HUES64 (cell line): ENCODE measurements at regions not wholly inside any gene's neighbourhood (a gene's known extent, or its start where the extent isn't known, plus 50 kb on each side); places are given as distances from the start of the nearest gene placed in this dataset.

Experiments used
- H3K27ac ChIP-seq: 2 replicates; pipeline ENCODE4 v1.7.0; 2013; ENCODE audit warnings: low read depth, low read length, inconsistent platforms
- H3K27me3 ChIP-seq: 2 replicates; pipeline ENCODE4 v1.6.1; 2013; ENCODE audit warnings: mild to moderate bottlenecking, low read length; ENCODE audit not compliant: insufficient read depth
- H3K36me3 ChIP-seq: 2 replicates; pipeline ENCODE4 v1.6.1; 2013; ENCODE audit warnings: mild to moderate bottlenecking, low read length; ENCODE audit not compliant: insufficient read depth
- H3K4me1 ChIP-seq: 2 replicates; pipeline ENCODE4 v1.6.1; 2013; ENCODE audit warnings: mild to moderate bottlenecking, low read length, moderate library complexity; ENCODE audit not compliant: insufficient read depth
- H3K4me3 ChIP-seq: 2 replicates; pipeline ENCODE4 v1.5.1; 2013; ENCODE audit warnings: mild to moderate bottlenecking, low read length, moderate library complexity
- H3K9ac ChIP-seq: 2 replicates; pipeline ENCODE4 v1.6.1; 2013; ENCODE audit warnings: mild to moderate bottlenecking, low read depth, low read length
- H3K9me3 ChIP-seq: 2 replicates; pipeline ENCODE4 v1.6.1; 2013; ENCODE audit warnings: low read depth, low read length; ENCODE audit not compliant: insufficient read depth
- WGBS: fragments of 150-250, 120-280 bp; methylation state at CpG from one replicate; pipeline ENCODE4 v1.1.7; 2013; ENCODE audit warnings: missing lambda C conversion rate; 5-methylcytosine and 5-hydroxymethylcytosine counted together

GRCh38 chr9:1612886-1613285 lies 402.3 kb upstream of the SMARCA2 start:
- no peaks in the 10 kb centered on the region for H3K36me3 ChIP-seq
- no peak overlapping the region for H3K4me3 ChIP-seq
- no peaks in the 10 kb centered on the region for H3K9me3 ChIP-seq
- H3K27ac ChIP-seq: no peak overlapping the region
- no peak overlapping the region for H3K9ac ChIP-seq
- WGBS: 88% methylated on average over 2 of the region's 2 CpGs
- no peaks in the 10 kb centered on the region for H3K4me1 ChIP-seq
- H3K27me3 ChIP-seq: no peaks in the 10 kb centered on the region

- WGBS: 91% methylated on average over 3 of the region's 3 CpGs
- no peaks in the 10 kb centered on the region for H3K36me3 ChIP-seq
- H3K9me3 ChIP-seq: no peaks in the 10 kb centered on the region
- H3K27ac ChIP-seq: no peak overlapping the region
- no peak overlapping the region for H3K9ac ChIP-seq
- no peak overlapping the region for H3K4me3 ChIP-seq
- no peaks in the 10 kb centered on the region for H3K4me1 ChIP-seq
- no peaks in the 10 kb centered on the region for H3K27me3 ChIP-seq
These were observed 397.7 kb upstream of the SMARCA2 start for GRCh38 chr9:1617419-1617818.

DNA sequence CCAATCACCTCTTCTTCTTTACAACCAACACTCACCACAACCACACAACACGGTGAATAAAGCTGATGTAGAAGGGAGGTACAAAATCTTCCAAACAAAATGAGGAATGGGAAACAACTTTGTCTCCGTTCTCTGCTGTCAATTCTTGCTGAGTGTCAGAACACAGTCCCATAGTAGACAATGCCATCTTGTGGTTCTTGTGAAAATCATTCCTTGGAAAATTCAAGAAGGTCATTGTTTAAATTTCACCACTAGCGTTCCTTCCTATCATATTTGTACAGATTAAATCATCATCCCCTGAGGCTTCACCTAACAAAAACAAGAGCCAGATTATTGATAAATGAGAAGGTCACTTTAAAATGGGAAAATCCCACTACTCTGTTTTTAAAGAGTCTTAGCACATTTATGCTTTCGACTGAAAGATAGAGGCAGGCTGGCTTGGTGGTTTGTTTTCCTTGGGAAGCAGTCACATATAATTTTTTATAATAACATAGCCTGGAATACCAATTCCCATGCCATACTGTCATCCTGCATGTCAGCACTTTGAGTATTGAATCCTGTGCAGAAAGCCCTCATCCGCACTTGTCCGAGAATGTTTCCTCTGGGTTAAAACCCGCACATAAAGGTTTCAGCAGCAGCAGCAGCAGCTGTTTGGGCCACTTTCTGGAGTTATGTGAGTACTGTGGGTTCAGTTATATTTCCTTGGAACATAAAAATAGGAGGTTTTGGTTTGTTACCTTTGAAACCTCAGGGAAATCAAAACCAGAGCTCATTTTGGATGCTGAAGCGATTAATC lies 395.0 kb upstream of the SMARCA2 start:
- no peaks in the 10 kb centered on the region for H3K9me3 ChIP-seq
- no peak overlapping the region for H3K4me3 ChIP-seq
- H3K4me1 ChIP-seq: no peaks in the 10 kb centered on the region
- no peak overlapping the region for H3K9ac ChIP-seq
- H3K27me3 ChIP-seq: no peaks in the 10 kb centered on the region
- 75% methylated on average over 6 of the region's 8 CpGs for WGBS
- H3K27ac ChIP-seq: no peak overlapping the region
- H3K36me3 ChIP-seq: no peaks in the 10 kb centered on the region

DNA sequence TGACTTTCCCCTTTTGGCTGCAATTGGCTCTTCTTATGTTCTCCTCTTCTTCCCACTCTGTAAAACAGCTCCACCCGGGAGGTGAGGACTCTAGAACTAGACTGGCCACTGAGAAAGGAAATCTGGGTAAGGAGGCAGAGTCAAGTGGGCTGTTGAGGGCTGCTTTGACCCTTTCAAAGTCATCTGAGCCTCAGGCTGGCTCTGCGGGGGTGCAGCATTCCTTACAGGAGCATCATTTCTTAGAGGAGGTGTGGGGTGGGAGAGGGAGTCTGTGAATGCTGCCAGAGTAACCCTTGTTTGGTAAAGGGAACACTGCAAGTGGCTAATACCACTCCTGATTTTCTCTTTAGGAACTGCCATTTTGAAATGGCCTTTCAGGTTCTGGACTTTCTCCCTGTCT lies 377.7 kb upstream of the SMARCA2 start:
- Histone ChIP-seq H3K9ac (no peak overlapping the region), H3K4me3 (no peak overlapping the region), H3K27me3 (no peaks in the 10 kb centered on the region), H3K4me1 (no peaks in the 10 kb centered on the region), H3K27ac (no peak overlapping the region), H3K9me3 (no peaks in the 10 kb centered on the region), H3K36me3 (no peaks in the 10 kb centered on the region)
- 76% methylated on average over 2 of the region's 2 CpGs for WGBS

DNA sequence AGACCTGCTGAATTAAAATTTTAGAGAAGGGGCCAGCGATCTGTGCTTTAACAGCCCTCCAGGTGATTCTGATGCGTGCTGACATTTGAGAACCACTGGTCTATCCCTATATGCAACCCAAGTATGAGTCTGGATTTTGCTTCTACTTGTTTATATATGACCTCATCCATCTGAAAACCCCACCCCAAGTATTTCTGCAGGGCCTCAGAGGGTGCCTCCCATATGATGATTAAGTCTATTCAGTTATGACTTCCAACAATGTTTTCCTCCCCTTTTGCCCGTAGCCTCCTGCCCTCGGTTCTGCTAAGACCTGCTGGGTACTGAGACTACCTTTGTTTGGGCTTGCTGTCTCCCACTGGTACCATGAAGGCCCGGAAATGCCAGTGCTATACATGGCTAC lies 376.0 kb upstream of the SMARCA2 start:
- Histone ChIP-seq H3K9ac (no peak overlapping the region), H3K36me3 (no peaks in the 10 kb centered on the region), H3K9me3 (no peaks in the 10 kb centered on the region), H3K4me1 (no peaks in the 10 kb centered on the region), H3K27ac (no peak overlapping the region), H3K27me3 (no peaks in the 10 kb centered on the region), H3K4me3 (no peak overlapping the region)
- WGBS: 91% methylated on average over 5 of the region's 5 CpGs

DNA sequence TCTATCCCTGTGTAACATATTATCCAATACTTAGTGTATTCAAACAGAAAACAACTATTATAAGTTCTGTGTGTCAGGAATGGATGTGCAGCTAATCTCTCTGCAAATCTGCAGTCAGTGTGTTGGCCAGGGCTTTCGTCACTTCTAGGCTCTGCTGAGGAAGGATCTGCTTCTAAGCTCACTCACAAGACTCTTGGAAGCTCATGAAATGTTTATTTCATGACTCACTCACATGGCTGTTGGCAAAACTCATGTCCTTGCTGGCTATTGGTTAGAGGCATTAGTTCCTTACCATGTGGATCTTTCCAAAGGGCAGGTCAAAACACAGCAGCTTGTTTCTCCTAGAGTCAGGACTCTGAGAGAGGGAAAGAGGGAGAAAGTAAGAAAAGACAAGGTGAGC lies 367.4 kb upstream of the SMARCA2 start:
- Histone ChIP-seq H3K27ac (no peak overlapping the region), H3K36me3 (no peaks in the 10 kb centered on the region), H3K9me3 (no peaks in the 10 kb centered on the region), H3K4me1 (no peaks in the 10 kb centered on the region), H3K27me3 (no peaks in the 10 kb centered on the region), H3K9ac (no peak overlapping the region), H3K4me3 (no peak overlapping the region)
- WGBS: 92% methylated on average over 1 of the region's 1 CpG

DNA sequence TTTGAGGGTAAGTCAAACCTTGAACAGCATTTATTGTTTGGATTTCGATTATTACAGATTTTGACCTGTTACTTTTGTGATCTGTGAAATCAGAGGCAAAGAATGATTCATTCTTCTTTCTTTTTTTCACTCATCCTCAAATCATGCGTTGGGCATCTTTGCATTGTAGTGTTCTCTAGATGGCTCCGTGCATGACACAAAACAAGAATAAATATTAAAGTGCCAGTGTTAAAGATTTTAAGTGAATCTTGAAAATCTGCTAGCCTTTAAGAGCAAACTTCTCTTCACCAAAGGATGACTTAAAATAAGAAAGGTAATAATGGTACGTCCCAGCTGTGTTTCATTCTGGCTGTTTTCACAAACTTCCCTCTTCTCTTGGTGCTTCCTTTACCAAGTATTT lies 361.9 kb upstream of the SMARCA2 start:
- Histone ChIP-seq H3K4me3 (no peak overlapping the region), H3K27me3 (no peaks in the 10 kb centered on the region), H3K9me3 (no peaks in the 10 kb centered on the region), H3K36me3 (no peaks in the 10 kb centered on the region), H3K9ac (no peak overlapping the region), H3K27ac (no peak overlapping the region), H3K4me1 (no peaks in the 10 kb centered on the region)
- WGBS: 89% methylated on average over 4 of the region's 4 CpGs

DNA sequence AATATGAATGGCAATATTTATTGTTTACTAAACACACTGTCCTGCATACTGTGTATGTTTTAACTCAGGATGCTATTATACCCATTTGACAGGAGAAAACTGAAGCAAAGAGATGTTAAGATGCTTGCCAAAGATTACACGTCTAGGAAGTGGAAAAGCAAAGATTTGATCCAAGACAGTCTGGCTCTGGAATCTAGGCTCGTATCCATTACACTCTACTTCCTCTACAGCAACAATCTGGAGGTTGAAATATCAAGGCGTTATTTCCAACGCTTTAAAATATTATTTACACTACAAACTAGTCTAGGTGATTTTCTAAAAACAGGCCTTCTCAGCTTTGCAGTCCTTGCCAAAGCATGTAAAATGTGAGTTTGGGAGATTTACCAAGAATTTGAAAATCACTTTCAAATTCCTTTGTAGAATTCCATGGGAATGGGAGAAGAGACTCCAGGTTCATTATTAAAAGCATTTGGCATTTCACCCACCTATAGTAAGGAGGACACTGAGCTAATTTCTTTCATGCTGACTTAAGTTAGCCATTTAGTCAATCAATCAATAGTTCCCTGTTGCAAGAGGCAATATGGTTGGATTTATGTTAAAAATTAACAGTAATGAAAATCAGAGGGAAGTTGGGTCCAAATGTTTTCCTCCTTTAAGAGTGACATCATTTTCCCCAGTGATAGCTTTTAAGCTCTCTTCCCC lies 356.3 kb upstream of the SMARCA2 start:
- H3K36me3 ChIP-seq: no peaks in the 10 kb centered on the region
- no peak overlapping the region for H3K27ac ChIP-seq
- peaks cover under 1% of the 10 kb centered on the region; the same call in 1 of the 2 replicates for H3K9me3 ChIP-seq
- no peaks in the 10 kb centered on the region for H3K4me1 ChIP-seq
- 95% methylated on average over 4 of the region's 4 CpGs for WGBS
- no peak overlapping the region for H3K9ac ChIP-seq
- H3K27me3 ChIP-seq: no peaks in the 10 kb centered on the region
- no peak overlapping the region for H3K4me3 ChIP-seq

DNA sequence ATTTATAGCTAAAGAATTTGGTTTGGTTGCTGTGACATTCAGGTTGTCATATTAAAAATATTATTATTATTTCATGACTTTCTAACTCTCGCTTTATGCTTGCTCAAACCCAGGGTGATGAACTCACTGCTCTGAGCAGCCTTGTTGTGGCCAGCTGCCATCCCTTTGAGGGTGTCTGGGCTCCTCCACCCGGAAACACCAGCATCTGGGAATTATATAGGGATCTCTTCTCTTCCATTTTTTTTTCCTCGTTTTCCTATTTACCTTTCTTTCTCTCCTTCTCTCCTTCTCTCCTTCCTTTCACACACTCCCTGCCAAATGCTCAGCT lies 355.8 kb upstream of the SMARCA2 start:
- Histone ChIP-seq H3K36me3 (no peaks in the 10 kb centered on the region), H3K9me3 (peaks cover 5% of the 10 kb centered on the region), H3K27ac (no peak overlapping the region), H3K4me1 (no peaks in the 10 kb centered on the region), H3K27me3 (no peaks in the 10 kb centered on the region), H3K4me3 (no peak overlapping the region), H3K9ac (no peak overlapping the region)
- WGBS: 95% methylated on average over 3 of the region's 3 CpGs

GRCh38 chr9:1668441-1668840 lies 346.7 kb upstream of the SMARCA2 start:
- Histone ChIP-seq H3K9ac (no peak overlapping the region), H3K4me3 (no peak overlapping the region), H3K27ac (no peak overlapping the region), H3K4me1 (no peaks in the 10 kb centered on the region), H3K36me3 (no peaks in the 10 kb centered on the region), H3K27me3 (no peaks in the 10 kb centered on the region), H3K9me3 (peaks cover 20% of the 10 kb centered on the region)
- 100% methylated on average over 1 of the region's 1 CpG for WGBS

DNA sequence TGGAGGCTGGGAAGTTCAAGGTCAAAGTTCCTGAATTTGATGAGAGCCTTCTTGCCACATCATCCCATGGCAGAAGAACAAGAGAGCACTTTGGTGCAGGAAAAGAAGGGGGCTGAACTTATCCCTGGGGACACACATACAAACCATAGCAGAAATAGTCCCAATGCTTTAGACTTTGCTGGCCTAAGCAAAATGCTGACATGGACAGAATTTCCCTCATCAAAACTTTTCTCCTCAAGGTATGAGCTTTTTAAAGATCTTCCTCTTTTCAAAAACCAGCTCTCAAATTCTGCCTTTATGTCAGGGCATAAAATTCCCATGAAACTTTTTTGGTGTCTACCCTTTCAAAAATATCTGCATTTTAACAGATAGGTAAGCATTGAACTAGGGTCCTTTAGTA lies 341.8 kb upstream of the SMARCA2 start:
- H3K4me3 ChIP-seq: no peak overlapping the region
- H3K27me3 ChIP-seq: no peaks in the 10 kb centered on the region
- H3K36me3 ChIP-seq: no peaks in the 10 kb centered on the region
- no peak overlapping the region for H3K9ac ChIP-seq
- H3K27ac ChIP-seq: no peak overlapping the region
- H3K9me3 ChIP-seq: no peaks in the 10 kb centered on the region
- H3K4me1 ChIP-seq: no peaks in the 10 kb centered on the region
